ENCODE measurements at regions not wholly inside any gene's neighbourhood (a gene's known extent, or its start where the extent isn't known, plus 50 kb on each side); places are given as distances from the start of the nearest gene placed in this dataset.

DNA sequence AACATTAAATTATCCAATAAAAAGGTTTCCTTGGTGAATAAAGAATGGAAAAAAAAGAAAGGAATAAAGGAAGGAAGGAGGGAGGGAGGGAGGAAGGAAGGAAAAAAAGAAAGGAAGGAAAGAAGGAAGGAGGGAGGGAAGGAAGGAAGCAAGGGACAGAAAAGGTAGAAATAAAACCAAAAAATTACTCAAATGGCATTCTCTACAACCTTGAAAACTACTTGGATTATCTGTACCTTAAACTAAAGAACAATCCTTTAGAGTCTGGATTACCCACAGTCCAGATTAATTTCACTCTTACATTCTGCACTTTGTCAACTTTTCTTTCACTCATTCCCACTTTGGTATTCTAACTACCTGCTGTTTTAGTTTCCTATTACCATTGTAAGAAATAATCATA is 361.8 kb upstream of the ADGRB3 start:
- Histone ChIP-seq H3K4me2 (no peak overlapping the region), H3K4me3 (no peak overlapping the region), H3K4me1 (no peaks in the 10 kb centered on the region), H3K9ac (no peak overlapping the region), H3K36me3 (no peaks in the 10 kb centered on the region), H3K27ac (no peak overlapping the region), H3K27me3 (no peaks in the 10 kb centered on the region), H4K20me1 (no peaks in the 10 kb centered on the region), H3K9me3 (replicated peaks in 1 of 11) (no peaks in the 10 kb centered on the region)
- no peak for TF ChIP-seq Cebpa-rat (IDR thresholded peaks at IDR 0.05)

DNA sequence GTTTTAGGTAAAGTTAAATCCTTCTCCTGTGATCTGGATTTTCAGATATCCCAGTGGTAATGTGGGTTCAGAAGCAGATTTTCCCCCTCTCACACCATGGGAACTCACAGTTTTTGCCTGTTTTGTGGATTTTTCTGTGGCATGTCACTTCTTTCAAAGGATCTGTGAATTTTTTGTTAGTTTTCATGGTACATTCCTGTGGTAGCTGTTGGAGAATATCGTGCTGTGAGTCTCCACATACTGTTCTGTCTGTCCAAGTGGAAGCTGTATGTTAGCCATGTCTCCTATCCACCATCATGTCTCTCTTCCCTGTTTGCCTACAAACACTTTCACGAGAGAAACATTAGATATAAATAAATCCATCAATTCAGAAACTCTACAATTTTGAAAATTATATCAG is 378.7 kb upstream of the ADGRB3 start:
- TF ChIP-seq Cebpa-rat (IDR thresholded peaks at IDR 0.05), result no peak
- no peaks in the 10 kb centered on the region for H4K20me1 ChIP-seq
- H3K27ac ChIP-seq, result no peak overlapping the region
- peaks cover 12 to 21% (median 15%) of the 10 kb centered on the region in 11 experiments; a peak in 20 of 22 replicates for H3K9me3 ChIP-seq (replicated peaks in 1 of 11)
- no peak overlapping the region for H3K9ac ChIP-seq
- H3K4me1 ChIP-seq, result peaks cover 0 to 9% (median 0%) of the 10 kb centered on the region in 10 experiments; a peak in 1 of 20 replicates
- no peaks in the 10 kb centered on the region for H3K36me3 ChIP-seq
- H3K4me2 ChIP-seq, result no peak overlapping the region
- no peak overlapping the region for H3K4me3 ChIP-seq
- H3K27me3 ChIP-seq, result no peaks in the 10 kb centered on the region

DNA sequence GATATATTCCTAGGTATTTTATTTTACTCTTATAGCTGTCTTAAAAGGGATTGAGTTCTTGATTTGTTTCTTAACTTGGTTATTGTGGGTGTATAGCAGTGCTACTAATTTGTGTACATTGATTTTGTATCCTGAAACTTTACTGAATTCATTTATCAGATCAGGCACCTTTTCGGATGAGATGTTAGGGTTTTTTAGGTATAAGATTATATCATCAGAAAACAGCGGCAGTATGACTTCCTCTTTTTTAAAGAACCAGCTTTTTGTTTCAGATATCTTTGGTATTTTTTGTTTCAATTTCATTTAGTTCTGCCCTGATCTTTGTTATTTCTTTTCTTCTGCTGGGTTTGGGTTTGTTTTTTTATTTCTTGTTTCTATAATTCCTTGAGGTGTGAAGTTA is 382.4 kb upstream of the ADGRB3 start:
- no peaks in the 10 kb centered on the region for H4K20me1 ChIP-seq
- H3K27ac ChIP-seq, result no peak overlapping the region
- H3K4me2 ChIP-seq, result no peak overlapping the region
- H3K36me3 ChIP-seq, result no peaks in the 10 kb centered on the region
- TF ChIP-seq Cebpa-rat (IDR thresholded peaks at IDR 0.05), result no peak
- no peak overlapping the region for H3K4me3 ChIP-seq
- no peaks in the 10 kb centered on the region for H3K27me3 ChIP-seq
- H3K9ac ChIP-seq, result no peak overlapping the region
- H3K4me1 ChIP-seq, result no peaks in the 10 kb centered on the region
- no peaks in the 10 kb centered on the region for H3K9me3 ChIP-seq (replicated peaks in 1 of 11)

- Histone ChIP-seq H3K27me3 (no peaks in the 10 kb centered on the region), H3K9me3 (replicated peaks in 1 of 11) (no peaks in the 10 kb centered on the region), H3K9ac (no peak overlapping the region), H3K4me1 (no peaks in the 10 kb centered on the region), H4K20me1 (no peaks in the 10 kb centered on the region), H3K36me3 (no peaks in the 10 kb centered on the region), H3K4me3 (no peak overlapping the region), H3K27ac (no peak overlapping the region), H3K4me2 (no peak overlapping the region)
- no peak for TF ChIP-seq Cebpa-rat (IDR thresholded peaks at IDR 0.05)
Observed at GRCh38 chr6:68247782-68248181, 387.3 kb upstream of the ADGRB3 start.

DNA sequence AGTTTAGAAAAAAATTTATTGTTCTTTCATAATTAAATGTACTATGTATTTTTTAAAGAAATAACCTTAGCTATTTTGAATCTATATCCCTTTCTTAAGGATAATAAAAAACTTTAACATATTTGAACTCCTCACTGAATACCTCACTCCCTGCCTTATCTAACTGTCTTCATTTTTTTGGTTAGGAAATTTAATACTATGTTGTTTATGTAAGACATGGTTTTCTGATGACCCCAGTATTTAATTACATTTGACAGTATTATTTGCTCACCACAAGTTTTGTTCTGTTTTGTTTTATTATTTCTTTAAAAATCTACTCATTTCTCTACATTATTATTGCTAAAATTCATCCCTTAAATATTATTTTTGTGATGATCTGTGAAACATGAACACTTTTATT is 394.4 kb upstream of the ADGRB3 start:
- no peak for TF ChIP-seq Cebpa-rat (IDR thresholded peaks at IDR 0.05)
- no peak overlapping the region for H3K4me2 ChIP-seq
- H3K4me3 ChIP-seq, result no peak overlapping the region
- H3K9me3 ChIP-seq (replicated peaks in 1 of 11), result no peaks in the 10 kb centered on the region
- H3K9ac ChIP-seq, result no peak overlapping the region
- no peaks in the 10 kb centered on the region for H3K36me3 ChIP-seq
- H3K27ac ChIP-seq, result no peak overlapping the region
- no peaks in the 10 kb centered on the region for H4K20me1 ChIP-seq
- H3K27me3 ChIP-seq, result no peaks in the 10 kb centered on the region
- peaks cover 0 to 15% (median 0%) of the 10 kb centered on the region in 10 experiments; a peak in 4 of 20 replicates for H3K4me1 ChIP-seq

- Histone ChIP-seq H3K9ac (no peak overlapping the region), H4K20me1 (no peaks in the 10 kb centered on the region), H3K36me3 (no peaks in the 10 kb centered on the region), H3K4me2 (no peak overlapping the region), H3K4me1 (peaks cover 0 to 22% (median 0%) of the 10 kb centered on the region in 10 experiments; a peak in 5 of 20 replicates), H3K27ac (no peak overlapping the region), H3K4me3 (no peak overlapping the region), H3K9me3 (replicated peaks in 1 of 11) (no peaks in the 10 kb centered on the region), H3K27me3 (no peaks in the 10 kb centered on the region)
- no peak for TF ChIP-seq Cebpa-rat (IDR thresholded peaks at IDR 0.05)
Observed at GRCh38 chr6:68239034-68239433, 396.0 kb upstream of the ADGRB3 start.

DNA sequence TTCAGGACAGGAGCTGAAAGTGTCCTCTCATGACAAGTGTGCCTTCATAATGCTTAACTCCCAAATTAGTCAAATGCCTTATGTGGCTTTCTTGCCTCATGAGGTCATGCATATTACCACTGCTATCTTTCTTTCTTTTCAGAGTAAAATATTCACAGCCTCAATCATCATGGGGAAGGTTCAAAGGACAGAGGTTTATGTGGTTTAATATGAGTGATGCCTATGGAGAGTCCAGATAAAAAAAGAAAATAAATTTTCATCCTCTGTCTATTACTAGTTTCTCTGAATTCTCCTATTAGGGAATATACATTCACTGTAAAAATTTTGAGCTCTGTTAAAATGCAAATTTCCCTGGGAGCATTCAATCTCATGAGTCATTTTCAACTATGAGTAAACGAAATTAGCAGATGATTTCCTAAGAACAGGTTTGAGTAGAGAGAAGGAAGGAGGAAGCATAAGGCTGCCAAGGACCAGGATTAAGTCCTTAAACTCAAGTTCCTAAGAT is 396.9 kb upstream of the ADGRB3 start:
- Histone ChIP-seq H3K36me3 (no peaks in the 10 kb centered on the region), H3K27me3 (no peaks in the 10 kb centered on the region), H3K27ac (no peak overlapping the region), H4K20me1 (no peaks in the 10 kb centered on the region), H3K9me3 (replicated peaks in 1 of 11) (no peaks in the 10 kb centered on the region), H3K9ac (no peak overlapping the region), H3K4me3 (no peak overlapping the region), H3K4me2 (peak overlapping the region in 2 of 11 experiments; percentile 10 to 21; a peak in 2 of 22 replicates), H3K4me1 (peaks cover 0 to 22% (median 0%) of the 10 kb centered on the region in 10 experiments; a peak in 5 of 20 replicates)
- no peak for TF ChIP-seq Cebpa-rat (IDR thresholded peaks at IDR 0.05)

- Histone ChIP-seq H3K4me2 (no peak overlapping the region), H3K4me3 (no peak overlapping the region), H3K9ac (no peak overlapping the region), H3K36me3 (no peaks in the 10 kb centered on the region), H4K20me1 (no peaks in the 10 kb centered on the region), H3K27me3 (no peaks in the 10 kb centered on the region), H3K4me1 (peaks cover 0 to 22% (median 0%) of the 10 kb centered on the region in 10 experiments; a peak in 5 of 20 replicates), H3K27ac (no peak overlapping the region), H3K9me3 (replicated peaks in 1 of 11) (no peaks in the 10 kb centered on the region)
- TF ChIP-seq Cebpa-rat (IDR thresholded peaks at IDR 0.05), result no peak
Observed at GRCh38 chr6:68237205-68237604, 397.9 kb upstream of the ADGRB3 start.

GRCh38 chr6:68235326-68235784 is 399.7 kb upstream of the ADGRB3 start:
- no peak overlapping the region for H3K9ac ChIP-seq

GRCh38 chr6:68233623-68234022 is 401.5 kb upstream of the ADGRB3 start:
- Histone ChIP-seq H3K9me3 (replicated peaks in 1 of 11) (no peaks in the 10 kb centered on the region), H3K9ac (no peak overlapping the region), H3K4me3 (no peak overlapping the region), H4K20me1 (no peaks in the 10 kb centered on the region), H3K27me3 (no peaks in the 10 kb centered on the region), H3K4me1 (peaks cover 0 to 20% (median 0%) of the 10 kb centered on the region in 10 experiments; a peak in 5 of 20 replicates), H3K27ac (no peak overlapping the region), H3K36me3 (no peaks in the 10 kb centered on the region), H3K4me2 (no peak overlapping the region)
- TF ChIP-seq Cebpa-rat (IDR thresholded peaks at IDR 0.05), result no peak

More at GRCh38 chr6:68235326-68235784, 399.7 kb upstream of the ADGRB3 start:
- Histone ChIP-seq H3K27me3 (no peaks in the 10 kb centered on the region), H3K27ac (peak overlapping the region in 1 of 11 experiments; percentile 17; a peak in 1 of 22 replicates), H3K4me1 (peaks cover 0 to 22% (median 0%) of the 10 kb centered on the region in 10 experiments; a peak in 5 of 20 replicates), H3K4me3 (no peak overlapping the region), H3K4me2 (peak overlapping the region in 4 of 11 experiments; percentile 3 to 31 (median 5); a peak in 3 of 22 replicates), H3K9me3 (replicated peaks in 1 of 11) (no peaks in the 10 kb centered on the region), H3K36me3 (no peaks in the 10 kb centered on the region), H4K20me1 (no peaks in the 10 kb centered on the region)
- no peak for TF ChIP-seq Cebpa-rat (IDR thresholded peaks at IDR 0.05)
